ENCODE measurements at regions not wholly inside any gene's neighbourhood (a gene's known extent, or its start where the extent isn't known, plus 50 kb on each side); places are given as distances from the start of the nearest gene placed in this dataset.

DNA sequence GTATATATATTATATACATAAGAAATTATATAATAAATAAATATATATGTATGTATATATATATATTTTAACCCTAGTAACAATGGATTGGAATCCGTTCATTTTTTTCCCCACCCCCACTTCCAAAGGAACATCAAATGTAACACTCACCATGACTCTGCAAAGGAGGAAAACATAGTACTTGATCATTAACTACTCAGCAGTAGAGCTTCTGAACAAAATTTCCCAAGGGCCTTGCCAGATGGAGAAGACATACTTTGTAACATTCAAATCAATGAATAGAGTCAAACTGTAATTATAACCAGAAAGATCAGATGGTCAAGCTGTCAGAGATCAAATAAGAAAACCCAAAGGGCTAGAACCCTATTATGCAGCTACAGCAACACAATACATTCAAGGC is 126.0 kb upstream of the CNTN1 start:
- H4K20me1 ChIP-seq (ENCODE audit: insufficient read depth, low read length): no peaks in the 10 kb centered on the region
- FAIRE-seq (no peak), DNase-seq (ENCODE audit: low read depth) (no peak)
- H3K4me3 Mint-ChIP-seq (ENCODE audit: unreplicated experiment): no peak overlapping the region
- peaks cover 4% of the 10 kb centered on the region for H3K4me1 Mint-ChIP-seq (ENCODE audit: low read depth, unreplicated experiment)
- no peak overlapping the region for H3K4me2 ChIP-seq (ENCODE audit: low read length)
- H3K27ac ChIP-seq (ENCODE audit: low read depth, low read length): no peak overlapping the region
- H3K27me3 ChIP-seq (ENCODE audit: insufficient read depth, low read length): no peaks in the 10 kb centered on the region
- no peaks in the 10 kb centered on the region for H3K27me3 Mint-ChIP-seq (ENCODE audit: low read depth, unreplicated experiment)
- H3K4me1 ChIP-seq (ENCODE audit: insufficient read depth, low read length): no peaks in the 10 kb centered on the region
- TF ChIP-seq, protein P1, sequence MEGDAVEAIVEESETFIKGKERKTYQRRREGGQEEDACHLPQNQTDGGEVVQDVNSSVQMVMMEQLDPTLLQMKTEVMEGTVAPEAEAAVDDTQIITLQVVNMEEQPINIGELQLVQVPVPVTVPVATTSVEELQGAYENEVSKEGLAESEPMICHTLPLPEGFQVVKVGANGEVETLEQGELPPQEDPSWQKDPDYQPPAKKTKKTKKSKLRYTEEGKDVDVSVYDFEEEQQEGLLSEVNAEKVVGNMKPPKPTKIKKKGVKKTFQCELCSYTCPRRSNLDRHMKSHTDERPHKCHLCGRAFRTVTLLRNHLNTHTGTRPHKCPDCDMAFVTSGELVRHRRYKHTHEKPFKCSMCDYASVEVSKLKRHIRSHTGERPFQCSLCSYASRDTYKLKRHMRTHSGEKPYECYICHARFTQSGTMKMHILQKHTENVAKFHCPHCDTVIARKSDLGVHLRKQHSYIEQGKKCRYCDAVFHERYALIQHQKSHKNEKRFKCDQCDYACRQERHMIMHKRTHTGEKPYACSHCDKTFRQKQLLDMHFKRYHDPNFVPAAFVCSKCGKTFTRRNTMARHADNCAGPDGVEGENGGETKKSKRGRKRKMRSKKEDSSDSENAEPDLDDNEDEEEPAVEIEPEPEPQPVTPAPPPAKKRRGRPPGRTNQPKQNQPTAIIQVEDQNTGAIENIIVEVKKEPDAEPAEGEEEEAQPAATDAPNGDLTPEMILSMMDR (IDR thresholded peaks at IDR 0.05; ENCODE audit: insufficient read depth, low read depth, low read length): no peak
- no peak for TF ChIP-seq EZH2 (IDR thresholded peaks at IDR 0.05; ENCODE audit: insufficient read depth, low read length)
- no peak overlapping the region for H3K4me3 ChIP-seq (ENCODE audit: insufficient read depth, low read depth, low read length)
- no peaks in the 10 kb centered on the region for H3K36me3 ChIP-seq (ENCODE audit: insufficient read depth, low read length)
- peaks cover 2% of the 10 kb centered on the region for H3K9me3 Mint-ChIP-seq (ENCODE audit: unreplicated experiment)
- H3K79me2 ChIP-seq (ENCODE audit: insufficient read depth, low read length): no peaks in the 10 kb centered on the region
- no peak overlapping the region for H2AFZ ChIP-seq (ENCODE audit: low read depth, low read length)
- H3K9me3 ChIP-seq (ENCODE audit: insufficient read depth, low read depth, low read length): no peaks in the 10 kb centered on the region
- H3K9ac ChIP-seq (ENCODE audit: low read length): no peak overlapping the region
- H3K27ac Mint-ChIP-seq (ENCODE audit: unreplicated experiment): no peak overlapping the region
- H3K36me3 Mint-ChIP-seq (ENCODE audit: low read depth, unreplicated experiment): no peaks in the 10 kb centered on the region

DNA sequence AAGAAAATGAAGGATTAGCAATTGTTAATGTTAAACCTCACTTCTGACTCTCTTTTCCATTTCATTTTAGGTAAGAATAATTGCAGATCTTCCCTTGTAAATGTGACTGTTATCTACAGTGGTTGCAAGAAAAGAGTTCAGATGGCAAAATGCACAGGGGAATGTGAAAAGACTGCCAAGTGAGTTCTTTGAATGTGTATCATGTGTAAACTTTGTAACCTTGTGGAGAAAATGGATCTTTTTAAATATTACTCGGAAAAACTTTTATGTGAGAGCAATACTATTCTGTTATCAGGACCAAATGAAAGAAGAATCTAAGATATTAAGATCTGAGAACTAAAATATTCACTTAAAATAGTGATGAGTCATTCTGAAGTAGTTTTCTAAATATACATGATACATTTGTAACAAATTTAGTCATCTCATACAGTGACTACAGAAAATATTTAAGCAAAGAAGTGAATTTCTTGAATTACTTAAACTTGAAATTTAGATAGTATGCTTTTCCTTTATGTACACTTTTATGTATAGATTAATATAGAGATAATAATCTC is 122.5 kb upstream of the CNTN1 start:
- H3K79me2 ChIP-seq (ENCODE audit: insufficient read depth, low read length): no peaks in the 10 kb centered on the region
- peak; percentile 26 for DNase-seq (ENCODE audit: low read depth)

DNA sequence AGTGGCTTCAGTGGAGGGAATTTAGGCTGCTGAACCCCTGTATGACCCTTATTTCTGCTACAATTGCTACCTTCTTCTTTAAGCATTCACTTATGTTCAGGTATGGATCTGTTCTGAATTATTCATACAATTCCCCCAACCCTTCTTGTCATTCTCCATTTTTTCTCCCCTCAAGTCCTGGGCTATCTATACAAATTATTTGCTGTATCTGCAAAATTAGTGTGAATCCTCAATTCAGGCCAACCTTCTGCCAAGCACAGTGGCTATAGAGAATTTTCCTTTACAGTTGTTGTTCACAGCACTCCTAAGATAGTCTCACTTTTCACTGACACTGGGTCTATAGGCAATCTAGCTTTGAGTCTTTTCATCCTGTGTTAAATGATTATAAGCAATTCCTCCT is 119.2 kb upstream of the CNTN1 start:
- Histone ChIP-seq H3K9me3 (ENCODE audit: insufficient read depth, low read depth, low read length) (no peaks in the 10 kb centered on the region), H2AFZ (ENCODE audit: low read depth, low read length) (no peak overlapping the region), H3K27ac (ENCODE audit: low read depth, low read length) (no peak overlapping the region), H3K79me2 (ENCODE audit: insufficient read depth, low read length) (no peaks in the 10 kb centered on the region), H3K4me3 (ENCODE audit: insufficient read depth, low read depth, low read length) (no peak overlapping the region), H3K4me2 (ENCODE audit: low read length) (no peak overlapping the region), H3K36me3 (ENCODE audit: insufficient read depth, low read length) (no peaks in the 10 kb centered on the region), H4K20me1 (ENCODE audit: insufficient read depth, low read length) (no peaks in the 10 kb centered on the region), H3K4me1 (ENCODE audit: insufficient read depth, low read length) (no peaks in the 10 kb centered on the region), H3K9ac (ENCODE audit: low read length) (no peak overlapping the region), H3K27me3 (ENCODE audit: insufficient read depth, low read length) (no peaks in the 10 kb centered on the region)
- H3K27ac Mint-ChIP-seq (ENCODE audit: unreplicated experiment): no peak overlapping the region
- peaks cover 2% of the 10 kb centered on the region for H3K4me1 Mint-ChIP-seq (ENCODE audit: low read depth, unreplicated experiment)
- no peaks in the 10 kb centered on the region for H3K36me3 Mint-ChIP-seq (ENCODE audit: low read depth, unreplicated experiment)
- no peak for TF ChIP-seq EZH2 (IDR thresholded peaks at IDR 0.05; ENCODE audit: insufficient read depth, low read length)
- TF ChIP-seq, protein P1 (IDR thresholded peaks at IDR 0.05; ENCODE audit: insufficient read depth, low read depth, low read length): no peak
- H3K9me3 Mint-ChIP-seq (ENCODE audit: unreplicated experiment): peaks cover 2% of the 10 kb centered on the region
- DNase-seq (ENCODE audit: low read depth) (no peak), FAIRE-seq (no peak)
- H3K4me3 Mint-ChIP-seq (ENCODE audit: unreplicated experiment): no peak overlapping the region
- H3K27me3 Mint-ChIP-seq (ENCODE audit: low read depth, unreplicated experiment): peaks cover 5% of the 10 kb centered on the region

More for the DNA sequence above, 122.5 kb upstream of the CNTN1 start:
- no peak for FAIRE-seq
- Histone ChIP-seq H3K4me1 (ENCODE audit: insufficient read depth, low read length) (no peaks in the 10 kb centered on the region), H3K4me2 (ENCODE audit: low read length) (no peak overlapping the region), H3K27me3 (ENCODE audit: insufficient read depth, low read length) (no peaks in the 10 kb centered on the region), H3K36me3 (ENCODE audit: insufficient read depth, low read length) (no peaks in the 10 kb centered on the region), H3K9me3 (ENCODE audit: insufficient read depth, low read depth, low read length) (no peaks in the 10 kb centered on the region), H3K9ac (ENCODE audit: low read length) (no peak overlapping the region), H3K4me3 (ENCODE audit: insufficient read depth, low read depth, low read length) (no peak overlapping the region), H3K27ac (ENCODE audit: low read depth, low read length) (no peak overlapping the region), H4K20me1 (ENCODE audit: insufficient read depth, low read length) (no peaks in the 10 kb centered on the region), H2AFZ (ENCODE audit: low read depth, low read length) (no peak overlapping the region)
- Mint-ChIP-seq H3K27ac (ENCODE audit: unreplicated experiment) (no peak overlapping the region), H3K4me1 (ENCODE audit: low read depth, unreplicated experiment) (peaks cover 4% of the 10 kb centered on the region), H3K9me3 (ENCODE audit: unreplicated experiment) (peaks cover 2% of the 10 kb centered on the region), H3K36me3 (ENCODE audit: low read depth, unreplicated experiment) (no peaks in the 10 kb centered on the region), H3K27me3 (ENCODE audit: low read depth, unreplicated experiment) (peaks cover under 1% of the 10 kb centered on the region), H3K4me3 (ENCODE audit: unreplicated experiment) (no peak overlapping the region)
- TF ChIP-seq, protein P1 (IDR thresholded peaks at IDR 0.05; ENCODE audit: insufficient read depth, low read depth, low read length): no peak
- no peak for TF ChIP-seq EZH2 (IDR thresholded peaks at IDR 0.05; ENCODE audit: insufficient read depth, low read length)
